Neural progenitor cell (in vitro differentiated cells): ENCODE measurements at regions not wholly inside any gene's neighbourhood (a gene's known extent, or its start where the extent isn't known, plus 50 kb on each side); places are given as distances from the start of the nearest gene placed in this dataset.

Source experiments
- DNase-seq: peaks from one replicate; pipeline ENCODE4 v3.0.0-alpha.2; 2016; ENCODE audit warnings: low spot score
- H2AFZ ChIP-seq: fragments of 200-600 bp; sonication (generic); replicated peaks from 2 replicates; pipeline ENCODE4 v1.6.1; 2016; ENCODE audit warnings: antibody characterized with exemption
- H3F3A ChIP-seq: fragments of 200-600 bp; sonication (generic); 2 replicates; pipeline ENCODE4 v1.6.1; 2016; ENCODE audit warnings: antibody characterized with exemption, low read depth
- H3K27ac ChIP-seq: fragments of 200-600 bp; sonication (generic); 2 replicates; pipeline ENCODE4 v1.5.1; 2016; ENCODE audit warnings: mild to moderate bottlenecking
- H3K27me3 ChIP-seq: fragments of 200-600 bp; sonication (generic); 2 replicates; pipeline ENCODE4 v1.6.1; 2016; ENCODE audit warnings: mild to moderate bottlenecking, moderate library complexity
- H3K36me3 ChIP-seq: fragments of 200-600 bp; sonication (generic); 2 replicates; pipeline ENCODE4 v1.5.1; 2016
- H3K4me1 ChIP-seq: fragments of 200-600 bp; sonication (generic); 2 replicates; pipeline ENCODE4 v1.6.1; 2016; ENCODE audit warnings: mixed run types
- H3K4me2 ChIP-seq: fragments of 200-600 bp; sonication (generic); 2 replicates; pipeline ENCODE4 v1.6.1; 2016
- H3K4me3 ChIP-seq: fragments of 200-600 bp; sonication (generic); 2 replicates; pipeline ENCODE4 v1.5.1; 2016
- H3K79me2 ChIP-seq: fragments of 200-600 bp; sonication (generic); 2 replicates; pipeline ENCODE4 v1.6.1; 2016; ENCODE audit warnings: low read depth
- H3K9ac ChIP-seq: fragments of 200-600 bp; sonication (generic); 2 replicates; pipeline ENCODE4 v1.6.1; 2016
- H3K9me3 ChIP-seq: fragments of 200-600 bp; sonication (generic); 2 replicates; pipeline ENCODE4 v1.5.1; 2016; ENCODE audit warnings: low read depth
- H4K20me1 ChIP-seq: fragments of 200-600 bp; sonication (generic); 2 replicates; pipeline ENCODE4 v1.6.1; 2016; ENCODE audit warnings: low read depth
- H3K27ac Mint-ChIP-seq: 3 replicates; pipeline ENCODE4 v1.8.0; 2021; ENCODE audit warnings: mixed read lengths
- H3K27me3 Mint-ChIP-seq: 2 replicates; pipeline ENCODE4 v1.8.0; 2022; ENCODE audit warnings: low read depth, mild to moderate bottlenecking, inconsistent platforms, moderate library complexity, mixed read lengths; ENCODE audit not compliant: insufficient read depth
- H3K36me3 Mint-ChIP-seq: 3 replicates; pipeline ENCODE4 v1.8.0; 2021; ENCODE audit warnings: mixed read lengths
- H3K4me1 Mint-ChIP-seq: 3 replicates; pipeline ENCODE4 v1.8.0; 2021; ENCODE audit warnings: mixed read lengths
- H3K4me3 Mint-ChIP-seq: 3 replicates; pipeline ENCODE4 v1.8.0; 2021; ENCODE audit warnings: mild to moderate bottlenecking, moderate library complexity, mixed read lengths
- H3K9me3 Mint-ChIP-seq: 3 replicates; pipeline ENCODE4 v1.8.0; 2020; ENCODE audit warnings: mixed read lengths
- EZH2 ChIP-seq: fragments of 200-600 bp; sonication (generic); IDR thresholded peaks from 2 replicates; pipeline ENCODE4 v1.6.1; 2017; ENCODE audit warnings: antibody characterized with exemption, mild to moderate bottlenecking, moderate library complexity
- EZH2phosphoT487 ChIP-seq: fragments of 200-600 bp; sonication (generic); IDR thresholded peaks from 2 replicates; pipeline ENCODE4 v1.6.1; 2017; ENCODE audit warnings: antibody characterized with exemption
- TF ChIP-seq, protein P1 (sequence below): fragments of 200-600 bp; sonication (generic); IDR thresholded peaks from 2 replicates; pipeline ENCODE4 v1.5.1; 2017; ENCODE audit warnings: antibody characterized with exemption, mild to moderate bottlenecking

DNA sequence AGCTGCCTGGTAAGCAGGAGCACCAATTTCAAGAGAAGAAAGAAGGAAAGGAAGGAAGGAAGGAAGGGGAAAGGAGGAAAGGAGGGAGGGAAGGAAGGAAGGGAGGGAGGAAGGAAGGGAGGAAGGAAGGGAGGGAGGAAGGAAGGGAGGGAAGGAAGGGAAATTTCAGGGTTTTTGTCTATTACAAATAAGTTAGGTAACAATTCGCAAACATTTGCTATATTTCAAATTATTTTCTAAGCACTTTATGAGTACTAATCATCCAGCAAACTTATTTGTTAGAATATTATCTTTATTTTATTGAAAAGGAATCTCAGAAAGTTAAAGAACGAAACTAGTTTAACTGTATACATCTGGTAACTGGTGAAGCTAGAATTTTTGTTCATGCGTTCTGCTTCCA, 921.7 kb downstream of the TBL1XR1 start:
- Mint-ChIP-seq H3K36me3 (no peaks in the 10 kb centered on the region), H3K4me1 (peaks cover 8% of the 10 kb centered on the region), H3K9me3 (no peaks in the 10 kb centered on the region), H3K4me3 (no peak overlapping the region), H3K27ac (no peak overlapping the region), H3K27me3 (no peaks in the 10 kb centered on the region)
- Histone ChIP-seq H3K27ac (no peak overlapping the region), H2AFZ (no peak overlapping the region), H3K4me1 (no peaks in the 10 kb centered on the region), H3F3A (no peaks in the 10 kb centered on the region), H3K27me3 (no peaks in the 10 kb centered on the region), H3K79me2 (no peaks in the 10 kb centered on the region), H3K36me3 (no peaks in the 10 kb centered on the region), H4K20me1 (no peaks in the 10 kb centered on the region), H3K4me3 (no peak overlapping the region), H3K9me3 (no peaks in the 10 kb centered on the region), H3K4me2 (no peak overlapping the region), H3K9ac (no peak overlapping the region)
- TF ChIP-seq EZH2phosphoT487 (no peak), EZH2 (no peak)
- TF ChIP-seq, protein P1, sequence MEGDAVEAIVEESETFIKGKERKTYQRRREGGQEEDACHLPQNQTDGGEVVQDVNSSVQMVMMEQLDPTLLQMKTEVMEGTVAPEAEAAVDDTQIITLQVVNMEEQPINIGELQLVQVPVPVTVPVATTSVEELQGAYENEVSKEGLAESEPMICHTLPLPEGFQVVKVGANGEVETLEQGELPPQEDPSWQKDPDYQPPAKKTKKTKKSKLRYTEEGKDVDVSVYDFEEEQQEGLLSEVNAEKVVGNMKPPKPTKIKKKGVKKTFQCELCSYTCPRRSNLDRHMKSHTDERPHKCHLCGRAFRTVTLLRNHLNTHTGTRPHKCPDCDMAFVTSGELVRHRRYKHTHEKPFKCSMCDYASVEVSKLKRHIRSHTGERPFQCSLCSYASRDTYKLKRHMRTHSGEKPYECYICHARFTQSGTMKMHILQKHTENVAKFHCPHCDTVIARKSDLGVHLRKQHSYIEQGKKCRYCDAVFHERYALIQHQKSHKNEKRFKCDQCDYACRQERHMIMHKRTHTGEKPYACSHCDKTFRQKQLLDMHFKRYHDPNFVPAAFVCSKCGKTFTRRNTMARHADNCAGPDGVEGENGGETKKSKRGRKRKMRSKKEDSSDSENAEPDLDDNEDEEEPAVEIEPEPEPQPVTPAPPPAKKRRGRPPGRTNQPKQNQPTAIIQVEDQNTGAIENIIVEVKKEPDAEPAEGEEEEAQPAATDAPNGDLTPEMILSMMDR, result no peak
- no peak for DNase-seq

DNA sequence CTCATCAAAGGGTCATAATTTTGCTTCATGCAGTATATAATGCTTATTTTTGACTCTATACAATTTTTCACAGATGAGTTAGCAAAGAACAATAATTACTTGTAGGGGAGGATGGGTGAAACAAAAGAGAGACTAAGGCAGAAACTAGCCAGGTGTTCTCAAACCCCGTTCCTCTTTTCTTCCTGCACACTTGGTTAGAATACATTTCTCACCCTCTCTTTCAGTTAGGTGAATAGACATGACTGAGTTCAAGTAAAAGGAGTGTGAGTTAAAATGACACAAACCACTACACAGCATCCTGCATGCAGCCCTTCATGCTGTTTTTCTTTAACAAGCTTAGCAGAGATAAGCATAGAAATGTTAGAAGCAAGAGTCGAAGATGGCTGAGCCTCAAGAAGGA, 922.2 kb downstream of the TBL1XR1 start:
- Mint-ChIP-seq H3K27me3 (no peaks in the 10 kb centered on the region), H3K9me3 (no peaks in the 10 kb centered on the region), H3K4me1 (peaks cover 8% of the 10 kb centered on the region), H3K27ac (no peak overlapping the region), H3K4me3 (no peak overlapping the region), H3K36me3 (no peaks in the 10 kb centered on the region)
- H3K27ac ChIP-seq, result no peak overlapping the region
- no peaks in the 10 kb centered on the region for H4K20me1 ChIP-seq
- no peak for DNase-seq
- H3K36me3 ChIP-seq, result no peaks in the 10 kb centered on the region
- no peak overlapping the region for H3K9ac ChIP-seq
- H3F3A ChIP-seq, result no peaks in the 10 kb centered on the region
- no peaks in the 10 kb centered on the region for H3K9me3 ChIP-seq
- H3K4me1 ChIP-seq, result no peaks in the 10 kb centered on the region
- no peak overlapping the region for H3K4me3 ChIP-seq
- H3K4me2 ChIP-seq, result no peak overlapping the region
- TF ChIP-seq EZH2, result no peak
- TF ChIP-seq, protein P1, result no peak
- no peak for TF ChIP-seq EZH2phosphoT487
- H3K27me3 ChIP-seq, result no peaks in the 10 kb centered on the region
- no peak overlapping the region for H2AFZ ChIP-seq
- H3K79me2 ChIP-seq, result no peaks in the 10 kb centered on the region

DNA sequence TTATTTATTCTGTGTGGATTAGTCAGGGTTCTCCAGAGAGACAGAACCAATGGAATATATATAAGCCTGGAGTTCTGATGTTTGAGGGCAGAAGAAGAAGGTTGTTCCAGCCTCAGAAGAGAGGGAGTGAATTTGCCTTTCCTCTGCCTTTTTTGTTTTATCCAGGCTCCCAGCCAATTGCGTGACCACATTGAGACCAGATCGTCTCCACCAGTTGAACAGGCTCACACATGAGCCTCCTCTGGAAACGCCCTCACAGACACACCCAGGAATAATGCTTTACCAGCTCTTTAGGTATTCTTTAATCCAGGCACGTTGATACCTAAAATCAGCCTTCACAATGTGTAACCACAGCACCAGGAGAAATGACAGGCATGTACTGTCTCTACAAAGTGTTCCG, 923.1 kb downstream of the TBL1XR1 start:
- no peaks in the 10 kb centered on the region for H3K36me3 ChIP-seq
- Mint-ChIP-seq H3K36me3 (no peaks in the 10 kb centered on the region), H3K4me1 (peaks cover 8% of the 10 kb centered on the region), H3K4me3 (no peak overlapping the region), H3K27ac (no peak overlapping the region), H3K9me3 (no peaks in the 10 kb centered on the region), H3K27me3 (no peaks in the 10 kb centered on the region)
- no peaks in the 10 kb centered on the region for H3K9me3 ChIP-seq
- no peaks in the 10 kb centered on the region for H3K79me2 ChIP-seq
- H2AFZ ChIP-seq, result no peak overlapping the region
- no peak overlapping the region for H3K9ac ChIP-seq
- H4K20me1 ChIP-seq, result no peaks in the 10 kb centered on the region
- TF ChIP-seq EZH2phosphoT487 (no peak), EZH2 (no peak)
- TF ChIP-seq, protein P1, result no peak
- H3K4me1 ChIP-seq, result no peaks in the 10 kb centered on the region
- DNase-seq, result no peak
- H3K4me2 ChIP-seq, result no peak overlapping the region
- H3F3A ChIP-seq, result no peaks in the 10 kb centered on the region
- no peak overlapping the region for H3K4me3 ChIP-seq
- H3K27ac ChIP-seq, result no peak overlapping the region
- no peaks in the 10 kb centered on the region for H3K27me3 ChIP-seq

DNA sequence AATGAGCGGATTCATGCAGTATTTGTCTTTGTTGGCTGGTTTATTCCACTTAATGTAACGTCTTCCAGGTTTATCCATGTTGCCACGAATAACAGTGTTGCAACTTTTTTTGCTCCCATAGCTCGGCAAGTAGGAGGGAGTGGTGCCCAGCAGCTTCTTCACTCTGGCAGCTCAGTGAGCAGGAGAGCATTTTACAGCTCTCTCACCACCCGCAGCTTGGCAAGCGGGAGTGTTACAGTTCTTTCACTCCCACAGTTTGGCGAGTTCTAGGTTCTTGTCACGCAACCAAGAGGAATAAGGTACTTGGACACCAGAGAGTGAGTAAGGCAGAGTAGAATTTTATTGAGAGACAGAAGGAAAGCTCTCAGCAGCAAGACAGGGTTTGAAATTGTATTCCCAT, 935.2 kb downstream of the TBL1XR1 start:
- H3K27ac Mint-ChIP-seq, result no peak overlapping the region
- Histone ChIP-seq H3K27me3 (no peaks in the 10 kb centered on the region), H3K36me3 (no peaks in the 10 kb centered on the region), H4K20me1 (no peaks in the 10 kb centered on the region), H2AFZ (no peak overlapping the region), H3K4me3 (no peak overlapping the region), H3K9ac (no peak overlapping the region), H3F3A (no peaks in the 10 kb centered on the region), H3K27ac (no peak overlapping the region), H3K4me2 (no peak overlapping the region), H3K9me3 (peaks cover 10% of the 10 kb centered on the region), H3K79me2 (no peaks in the 10 kb centered on the region), H3K4me1 (no peaks in the 10 kb centered on the region)
- no peaks in the 10 kb centered on the region for H3K4me1 Mint-ChIP-seq
- TF ChIP-seq, protein P1, result no peak
- TF ChIP-seq EZH2 (no peak), EZH2phosphoT487 (no peak)
- peaks cover 5% of the 10 kb centered on the region for H3K36me3 Mint-ChIP-seq
- H3K27me3 Mint-ChIP-seq, result no peaks in the 10 kb centered on the region
- no peak for DNase-seq
- no peak overlapping the region for H3K4me3 Mint-ChIP-seq
- H3K9me3 Mint-ChIP-seq, result peaks cover 20% of the 10 kb centered on the region
